NCI-H1436 (cell line): ENCODE measurements at regions not wholly inside any gene's neighbourhood (a gene's known extent, or its start where the extent isn't known, plus 50 kb on each side); places are given as distances from the start of the nearest gene placed in this dataset.
"Not testable (repeated sequence)": the region's sequence is repeated elsewhere in the genome, so short reads cannot be mapped to it uniquely, and the experiment has no call there.

ENCODE experiments used
- DNase-seq: peaks from one replicate; lab custom pipeline; 2025; lab: John Stamatoyannopoulos, UW

DNA sequence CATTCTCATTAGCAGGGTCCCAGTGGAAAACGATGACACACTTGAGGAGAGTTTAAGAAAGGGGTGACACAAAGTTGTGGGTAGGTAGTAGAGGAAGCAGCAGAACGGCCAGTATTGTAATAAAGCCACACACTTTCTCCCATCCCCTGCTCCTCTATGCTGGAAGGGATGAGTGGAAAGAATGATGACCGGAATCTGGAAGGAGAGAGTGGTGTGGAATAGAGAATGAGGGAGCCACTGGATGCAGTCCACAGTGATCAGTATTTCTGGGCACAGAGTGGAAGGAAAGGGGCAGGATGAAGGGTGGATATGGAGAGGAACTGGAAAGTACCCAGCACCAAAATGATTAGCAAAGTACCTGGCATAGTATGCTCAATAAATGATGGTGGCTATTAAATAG lies 133.8 kb upstream of the DAB2 start:
- no peak for DNase-seq

DNA sequence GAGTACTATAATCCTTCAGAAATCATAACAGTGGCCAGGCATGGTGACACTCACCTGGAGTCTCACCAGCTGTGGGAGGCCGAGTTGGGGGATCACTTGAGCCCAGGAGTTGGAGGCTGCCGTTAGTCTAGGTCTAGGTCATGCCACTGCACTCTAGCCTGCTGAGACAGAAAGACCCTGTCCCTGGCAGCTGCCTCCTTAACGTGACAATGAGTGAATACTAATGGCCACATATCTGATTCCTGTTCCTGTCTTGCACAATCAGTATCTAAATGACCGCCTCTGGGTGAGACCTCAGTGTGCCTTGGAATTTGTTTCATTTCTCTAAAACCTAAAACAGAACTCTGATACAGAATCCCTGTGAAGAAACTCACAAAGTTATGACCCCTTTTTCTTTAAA lies 131.0 kb upstream of the DAB2 start:
- no peak for DNase-seq

DNA sequence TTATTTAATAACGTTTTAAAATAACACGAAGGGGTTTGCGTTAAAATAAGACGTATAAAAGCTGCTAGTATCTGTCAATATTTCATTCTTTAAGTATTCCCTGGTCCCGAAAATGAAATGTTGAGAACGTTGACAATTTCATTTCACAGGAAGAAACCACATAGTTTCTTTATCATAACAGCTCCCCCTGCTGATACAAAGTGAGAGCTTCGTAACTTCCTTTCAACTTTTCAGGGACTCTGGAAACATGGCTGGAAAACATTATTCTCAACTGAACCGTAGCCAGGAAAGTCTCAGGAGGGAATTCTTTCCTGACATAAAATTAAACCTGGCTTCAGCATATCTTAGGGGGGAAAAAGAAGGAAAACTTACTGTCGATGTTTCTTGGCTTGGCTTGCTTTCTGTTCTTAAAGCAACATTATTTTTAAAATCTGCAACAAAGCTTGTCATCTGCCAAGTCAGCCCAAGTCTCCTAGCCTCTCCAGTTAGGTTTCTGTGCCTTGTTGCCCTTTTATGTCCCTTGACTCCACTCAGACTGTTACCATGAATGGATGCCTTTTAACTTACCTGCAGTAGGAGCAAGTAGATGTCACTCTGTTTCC lies 122.9 kb upstream of the DAB2 start:
- no peak for DNase-seq

DNA sequence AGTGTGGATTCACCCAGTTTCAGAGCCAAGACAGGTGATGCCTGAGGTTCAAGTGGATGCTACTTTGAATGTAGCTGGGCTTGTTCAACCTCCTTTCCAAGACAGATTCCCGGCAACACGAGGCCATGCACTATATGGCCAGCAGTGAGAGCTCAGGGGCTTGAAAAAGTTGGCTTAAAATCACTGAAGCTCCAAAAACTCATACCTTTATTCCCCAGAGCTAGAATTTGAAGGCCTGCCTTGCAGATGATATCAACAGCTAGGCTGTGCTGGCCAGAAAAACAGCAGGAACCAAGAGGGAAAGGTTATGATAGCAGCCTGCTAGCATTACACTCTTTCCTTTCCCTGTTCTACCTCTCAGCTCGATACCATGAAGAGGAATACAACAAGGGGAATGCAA lies 120.2 kb upstream of the DAB2 start:
- DNase-seq: no peak

DNA sequence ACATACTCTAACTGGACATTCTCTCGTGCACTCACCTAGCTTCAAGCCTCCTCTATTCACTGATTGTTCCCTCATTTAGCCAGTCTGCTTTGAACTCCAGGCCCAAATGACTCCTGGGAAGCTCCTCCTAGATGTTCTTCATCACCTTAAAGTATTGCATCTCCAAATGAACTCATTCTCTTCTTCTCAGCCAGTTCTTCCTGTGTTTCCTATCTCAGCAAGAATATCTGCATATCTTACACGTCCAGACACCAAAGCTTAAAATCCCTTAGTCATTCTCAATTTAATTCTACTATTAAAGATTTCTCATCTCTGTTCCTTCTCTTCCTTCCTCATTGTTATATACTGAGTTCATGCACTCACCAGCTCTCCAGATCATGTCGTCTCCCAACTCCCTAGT lies 118.6 kb upstream of the DAB2 start:
- no peak for DNase-seq

DNA sequence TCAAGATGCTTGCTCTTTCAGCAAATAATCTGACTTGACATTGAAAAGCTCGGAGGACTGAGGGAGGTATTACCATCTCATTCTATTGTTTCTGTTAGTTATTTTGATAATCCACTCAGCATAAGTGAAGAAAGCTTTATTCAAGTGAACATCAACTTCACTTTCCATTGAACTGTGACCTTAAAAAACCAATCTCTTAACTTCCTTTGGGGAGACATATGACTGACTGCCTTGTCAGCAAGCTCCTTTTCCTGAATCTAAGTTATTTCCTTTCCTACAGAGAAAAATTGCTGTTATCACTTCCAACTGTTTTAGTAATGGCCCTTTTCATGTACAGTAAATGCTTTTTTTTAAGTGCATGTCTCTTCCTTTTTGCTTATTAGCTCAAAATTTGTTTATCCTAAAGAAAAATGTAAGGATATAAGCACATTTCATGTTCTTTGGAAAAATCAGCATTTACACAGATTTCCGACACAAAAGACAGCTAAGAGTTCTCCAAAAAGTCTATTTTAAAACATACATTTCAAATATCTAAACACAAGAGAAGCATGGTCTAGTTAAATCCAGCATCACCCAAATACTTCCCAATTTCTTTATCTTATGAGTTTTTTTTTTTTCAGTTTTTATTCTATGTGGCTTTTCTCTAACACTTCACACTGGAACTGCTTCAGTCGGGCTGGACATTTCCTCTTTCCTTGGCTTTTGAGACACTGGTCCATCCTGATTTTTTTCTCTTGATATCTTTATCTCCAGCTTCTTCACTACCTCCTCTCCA lies 117.9 kb upstream of the DAB2 start:
- DNase-seq: no peak

DNA sequence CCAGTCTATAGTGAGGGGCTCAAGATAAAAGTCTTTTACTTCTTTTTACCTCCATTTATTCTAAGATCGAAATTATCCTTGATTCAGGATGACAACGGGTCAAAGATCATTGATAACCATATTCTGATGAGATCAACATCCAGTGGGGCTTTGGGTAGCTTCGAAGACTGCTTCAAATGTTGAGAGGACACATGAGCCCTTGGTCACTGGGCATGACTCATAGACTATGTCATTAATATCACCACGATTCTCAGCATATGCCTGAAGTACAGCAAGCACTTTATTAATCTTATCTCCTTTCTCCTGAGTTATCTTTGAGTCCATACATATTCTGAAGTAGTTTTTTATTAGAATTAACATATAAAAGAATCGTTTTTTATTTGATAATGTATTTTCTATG lies 117.1 kb upstream of the DAB2 start:
- no peak for DNase-seq

DNA sequence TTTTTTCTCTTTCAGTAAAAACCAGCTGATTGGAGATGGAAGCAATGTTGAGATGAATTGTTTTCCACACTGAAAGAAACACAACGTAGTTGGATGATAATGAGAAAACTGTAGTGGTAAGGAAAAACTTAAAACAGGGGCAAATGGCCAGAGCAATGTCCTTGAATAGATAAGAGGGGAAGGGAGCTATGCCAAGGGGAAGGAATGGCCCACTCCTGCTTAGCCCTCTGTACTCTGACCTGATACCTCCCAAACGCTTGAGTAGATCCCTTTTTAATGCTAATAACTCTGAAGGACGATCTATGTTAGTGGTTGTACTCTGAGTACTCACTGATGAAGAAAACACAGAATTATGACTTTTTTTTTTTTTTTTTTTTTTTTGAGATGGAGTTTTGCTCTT lies 114.7 kb upstream of the DAB2 start:
- DNase-seq: no peak

DNA sequence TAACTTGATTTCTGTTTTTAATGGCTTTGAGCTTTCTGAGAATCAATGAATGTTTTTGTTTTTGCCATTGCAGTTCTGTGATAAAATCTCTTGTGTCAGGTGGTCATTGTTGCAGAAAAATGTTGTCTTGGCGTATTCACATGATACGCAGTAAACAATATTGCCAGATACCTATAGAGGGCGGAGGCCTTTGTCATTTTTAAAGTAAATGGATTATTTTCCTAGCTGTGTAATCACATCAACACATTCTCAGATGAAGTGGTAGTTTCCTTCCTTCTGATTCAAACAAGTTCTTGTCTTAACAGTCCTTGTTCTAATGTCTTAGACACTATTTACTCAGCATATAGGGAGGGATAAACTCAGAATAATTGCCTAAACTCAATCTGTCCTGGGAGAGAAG lies 109.9 kb upstream of the DAB2 start:
- no peak for DNase-seq

DNA sequence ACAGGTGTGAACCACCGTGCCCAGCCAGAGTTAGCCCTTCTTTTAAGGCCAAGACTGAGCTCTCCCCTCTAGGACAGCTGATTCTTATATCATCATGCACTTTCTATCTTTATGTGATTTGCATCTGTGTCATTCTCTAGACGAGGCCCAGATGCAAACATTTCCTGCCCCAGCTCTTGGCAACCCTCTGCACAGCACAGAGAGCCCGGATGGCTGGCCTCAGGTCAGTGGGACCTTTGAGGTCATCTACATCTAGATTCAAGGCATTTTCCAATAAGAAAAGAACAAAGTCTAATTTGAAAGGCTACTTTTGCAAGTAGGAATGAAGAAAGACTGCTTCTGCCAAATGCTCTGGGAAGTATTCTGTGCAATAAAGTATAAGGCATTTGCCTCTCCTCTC lies 109.0 kb upstream of the DAB2 start:
- no peak for DNase-seq

DNA sequence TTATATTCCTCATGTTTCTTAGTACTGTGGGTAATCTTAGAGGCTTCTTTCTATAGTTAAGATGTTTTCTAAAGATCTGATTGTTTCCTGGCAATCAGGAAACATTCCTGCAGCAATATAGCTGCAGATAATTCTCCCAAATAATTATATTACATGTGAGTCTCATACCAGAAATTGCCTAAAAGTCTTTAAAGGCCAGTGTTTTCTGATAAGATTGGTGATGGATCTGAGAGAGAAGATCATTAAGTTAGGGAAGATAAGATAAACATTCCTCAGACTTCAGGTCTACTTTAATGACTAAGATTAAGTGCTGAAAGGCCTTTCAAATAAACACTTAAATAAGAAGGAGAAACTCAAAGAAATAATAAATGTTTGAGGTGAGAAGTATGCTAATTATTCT lies 107.7 kb upstream of the DAB2 start:
- DNase-seq: no peak

DNA sequence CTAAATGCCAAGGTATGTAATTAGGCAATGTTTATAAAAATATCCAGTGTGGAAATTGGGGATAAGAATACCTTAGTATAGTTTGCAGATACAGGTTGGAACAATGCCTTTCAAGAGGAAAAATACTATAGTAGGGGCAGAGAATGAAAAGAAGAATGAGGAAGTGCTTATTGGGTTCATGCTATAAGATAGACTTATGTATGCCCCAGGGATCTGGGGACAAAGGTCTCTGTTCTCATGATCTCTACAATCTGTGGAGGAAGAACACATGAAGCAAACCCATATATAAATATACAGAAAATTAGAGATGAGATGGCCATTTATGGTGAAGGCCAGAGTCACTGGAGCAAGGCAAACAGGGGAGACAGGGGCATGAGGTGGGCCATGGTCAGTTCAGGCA lies 106.5 kb upstream of the DAB2 start:
- DNase-seq: no peak

DNA sequence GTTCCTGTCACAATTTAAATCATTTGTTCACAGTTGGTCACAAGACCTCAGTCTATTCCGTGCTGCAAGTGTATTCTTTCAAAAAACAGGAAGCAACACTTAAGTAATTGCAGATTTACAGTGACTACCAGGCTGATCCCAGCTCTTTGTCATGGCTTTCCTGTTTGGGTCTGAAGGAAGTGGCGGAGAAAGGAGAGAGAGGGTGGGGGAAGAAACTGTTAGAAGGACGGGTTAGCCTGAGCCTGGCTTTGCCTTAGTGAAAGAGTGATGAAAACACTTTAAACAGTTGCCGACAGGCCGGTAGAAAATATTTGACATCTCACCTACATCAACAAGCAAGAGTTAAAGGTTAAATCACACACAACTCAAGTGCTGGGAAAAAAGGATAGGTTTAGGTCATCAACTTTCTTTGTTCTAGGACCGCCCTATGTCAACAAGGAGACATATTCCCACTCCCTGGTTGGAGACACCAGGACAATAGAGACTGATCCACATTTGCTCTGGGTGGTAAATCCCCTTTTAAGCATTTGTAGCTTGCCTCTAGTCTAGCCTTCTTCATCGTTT lies 102.2 kb upstream of the DAB2 start:
- DNase-seq: no peak

DNA sequence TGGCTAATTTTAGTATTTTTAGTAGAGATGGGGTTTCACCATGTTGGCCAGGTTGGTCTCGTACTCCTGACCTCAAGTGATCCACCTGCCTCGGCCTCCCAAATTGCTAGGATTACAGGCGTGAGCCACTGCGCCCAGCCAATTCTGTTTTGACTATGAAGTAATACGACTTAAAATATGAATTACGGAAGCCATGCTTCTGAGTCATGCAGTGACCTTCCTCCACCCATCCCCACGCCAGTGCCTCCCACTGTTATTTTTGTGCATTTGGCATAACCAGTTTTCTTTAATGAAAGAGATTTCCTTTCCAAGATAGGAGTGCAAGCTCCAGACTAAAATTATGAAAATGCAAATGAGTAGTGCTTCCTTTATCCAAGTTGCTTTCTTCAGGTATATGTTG lies 101.0 kb upstream of the DAB2 start:
- DNase-seq: not testable (repeated sequence)

DNA sequence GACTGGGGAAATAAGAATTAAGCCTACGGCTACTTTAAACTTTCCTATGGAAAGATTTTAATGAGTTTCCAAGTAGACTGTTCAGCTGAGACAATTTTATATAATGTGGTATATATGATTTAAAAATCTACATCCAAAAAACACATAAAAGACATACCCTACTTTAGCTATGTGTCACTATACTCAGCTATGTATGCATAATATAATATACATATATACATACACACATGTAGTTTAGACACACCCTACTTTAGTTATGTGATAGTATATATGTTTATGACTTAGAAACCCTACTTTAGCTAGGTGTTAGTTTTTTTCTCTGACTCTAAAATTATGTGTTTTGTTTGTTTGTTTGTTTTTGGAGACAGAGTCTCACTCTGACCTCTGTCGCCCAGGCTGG lies 100.5 kb upstream of the DAB2 start:
- no peak for DNase-seq

DNA sequence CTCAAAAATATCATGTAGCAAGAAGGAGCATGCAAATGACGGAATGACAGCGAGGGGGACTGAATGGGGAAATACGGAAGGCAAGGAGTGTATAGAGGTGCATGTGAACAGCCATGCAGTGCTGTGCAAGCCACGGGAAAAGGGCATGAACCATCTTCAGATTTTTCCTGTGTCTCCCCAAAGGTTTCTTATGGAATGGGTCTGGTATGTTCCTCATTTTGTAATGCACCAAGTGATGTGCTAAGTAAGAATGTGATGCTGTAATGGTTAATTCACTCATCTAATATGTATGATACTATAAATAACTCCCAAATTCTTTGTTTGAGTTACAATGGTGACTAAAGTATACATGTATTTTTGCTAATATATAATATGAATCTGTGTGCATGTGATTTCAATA lies 99.0 kb upstream of the DAB2 start:
- no peak for DNase-seq

DNA sequence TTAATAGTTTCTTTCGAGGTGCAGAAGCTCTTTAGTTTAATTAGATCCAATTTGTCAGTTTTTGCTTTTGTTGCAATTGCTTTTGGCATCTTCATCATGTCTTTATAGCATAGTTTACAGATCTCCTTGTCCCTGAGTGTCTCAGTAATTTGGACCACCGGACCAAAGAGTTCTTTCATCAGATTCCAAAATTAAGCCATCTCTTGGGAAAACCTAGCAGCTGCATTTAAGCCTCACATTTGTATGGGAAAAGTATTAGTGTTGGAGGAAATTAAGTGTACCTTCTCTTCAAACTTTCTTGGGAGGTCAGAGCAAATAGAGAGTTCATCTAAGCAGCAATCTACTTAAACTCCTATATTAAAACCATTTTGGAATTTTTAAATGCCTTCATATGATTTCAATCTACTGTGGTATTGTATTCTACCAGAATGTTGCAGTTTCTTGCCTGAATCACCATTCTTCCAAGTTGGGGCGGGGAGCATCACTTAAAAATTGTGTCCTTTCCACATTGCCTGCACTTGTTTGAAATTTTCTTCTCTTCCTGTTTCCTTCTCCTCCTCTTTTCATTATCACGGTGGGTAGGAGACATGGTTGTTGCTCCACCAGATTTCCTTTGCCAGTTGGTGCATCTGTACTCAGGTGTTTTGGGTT lies 97.3 kb upstream of the DAB2 start:
- DNase-seq: no peak

DNA sequence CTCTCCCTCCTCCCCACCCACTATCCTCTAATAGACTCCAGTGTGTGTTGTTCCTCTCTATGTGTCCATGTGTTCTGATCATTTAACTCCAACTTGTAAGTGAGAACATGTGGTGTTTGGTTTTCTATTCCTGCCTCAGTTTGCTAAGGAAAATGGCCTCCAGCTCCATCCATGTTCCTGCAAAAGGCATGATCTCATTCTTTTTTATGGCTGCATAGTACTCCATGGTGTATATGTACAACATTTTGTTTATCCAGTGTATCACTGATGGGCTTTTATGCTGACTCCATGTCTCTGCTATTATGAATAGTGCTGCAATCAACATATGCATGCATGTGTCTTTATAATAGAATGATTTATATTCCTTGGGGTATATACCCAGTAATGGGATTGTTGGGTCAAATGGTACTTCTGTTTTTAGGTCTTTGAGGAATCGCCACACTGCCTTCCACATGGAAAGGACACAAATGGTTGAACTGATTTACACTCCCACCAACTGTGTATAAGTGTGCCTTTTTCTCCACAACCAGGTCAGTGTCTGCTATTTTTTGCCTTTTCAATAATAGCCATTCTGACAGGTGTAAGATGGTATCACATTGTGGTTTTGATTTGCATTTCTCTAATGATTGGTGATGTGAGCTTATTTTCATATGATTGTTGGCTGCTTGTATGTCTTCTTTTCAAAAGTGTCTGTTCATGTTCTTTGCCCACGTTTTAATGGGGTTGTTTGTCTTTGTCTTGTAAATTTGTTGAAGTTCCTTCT lies 96.5 kb upstream of the DAB2 start:
- no peak for DNase-seq

DNA sequence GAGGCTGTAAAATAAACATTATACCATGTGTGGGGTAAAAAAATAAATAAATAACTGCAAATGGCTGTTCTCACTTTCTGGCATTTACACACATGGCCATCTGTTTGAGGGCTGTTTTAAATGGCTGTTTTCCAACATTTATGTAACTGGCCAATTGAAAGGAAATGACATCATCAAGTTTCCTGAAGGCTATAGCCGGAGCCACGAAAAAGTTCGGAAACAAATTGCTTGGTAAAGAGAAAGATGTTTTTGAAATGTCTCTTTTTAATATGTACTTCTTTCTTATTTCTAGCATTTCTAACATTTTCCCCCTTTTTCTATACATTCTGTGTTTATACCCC lies 95.4 kb upstream of the DAB2 start:
- DNase-seq: no peak

DNA sequence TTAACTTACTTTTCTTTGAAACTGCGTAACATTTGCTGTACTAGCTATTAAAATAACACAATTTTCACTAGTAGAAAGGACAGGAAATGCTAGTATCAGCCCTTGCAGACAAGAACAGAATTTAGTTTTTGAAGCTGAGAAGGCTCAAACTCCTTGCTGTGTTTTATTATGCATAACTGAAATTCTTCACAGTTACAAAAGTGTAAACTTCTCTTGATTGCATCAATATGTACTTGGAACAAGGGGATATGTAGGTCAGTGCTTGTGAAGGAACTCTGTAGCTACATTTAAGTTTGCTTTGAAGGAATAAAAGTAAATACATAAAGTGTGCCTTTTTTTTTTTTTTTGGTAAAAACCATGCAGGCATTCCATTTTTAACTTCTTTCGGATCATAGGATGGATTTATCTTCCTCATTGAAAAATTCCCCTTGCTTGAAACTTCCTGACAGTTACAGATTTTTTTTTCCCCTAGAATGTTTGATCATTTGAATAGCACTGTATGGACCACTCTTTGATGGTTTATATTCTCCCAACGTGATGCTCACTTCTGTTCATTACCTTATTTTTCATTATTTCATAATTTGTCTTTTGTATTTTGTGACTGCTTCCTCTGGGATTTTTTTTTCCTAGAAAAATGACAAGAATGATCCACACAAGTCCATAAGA lies 94.9 kb upstream of the DAB2 start:
- no peak for DNase-seq

DNA sequence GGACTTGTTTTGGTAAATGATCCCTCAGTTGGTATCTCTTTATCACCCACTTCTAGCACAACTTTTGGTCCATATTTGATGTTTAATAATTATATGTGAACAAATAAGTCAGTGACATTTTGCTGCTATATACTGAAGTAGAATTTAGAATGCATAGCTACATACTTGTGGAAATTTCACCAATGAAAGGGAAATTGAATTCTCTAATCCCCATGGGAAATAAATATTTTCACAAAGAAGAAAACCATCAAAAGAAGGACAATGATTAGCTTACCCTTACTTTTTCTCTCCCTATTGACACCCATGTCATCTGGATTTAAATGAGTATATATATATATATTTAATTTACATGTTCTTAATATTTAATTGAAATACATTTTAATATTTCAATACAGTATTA lies 94.3 kb upstream of the DAB2 start:
- no peak for DNase-seq

DNA sequence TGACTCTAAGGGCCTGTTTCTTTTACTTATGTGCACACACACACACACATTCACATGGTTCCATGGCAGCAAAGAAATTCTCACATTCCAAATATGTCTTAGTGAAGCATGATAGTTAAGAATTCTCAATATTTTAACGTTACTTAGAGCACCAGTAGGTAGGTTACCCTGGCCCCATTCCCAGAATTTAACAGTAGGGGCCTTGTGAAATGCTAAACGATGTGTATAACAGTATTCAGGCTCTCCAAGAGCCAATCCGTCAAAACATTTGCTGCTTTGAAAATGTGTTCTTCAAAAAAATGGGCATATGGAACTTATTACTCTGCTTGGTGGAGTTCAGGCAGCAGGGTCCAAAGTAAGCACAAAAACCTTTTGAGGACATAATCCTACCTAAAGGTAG lies 93.7 kb upstream of the DAB2 start:
- no peak for DNase-seq
